GM18909 (cell line): ENCODE measurements at regions not wholly inside any gene's neighbourhood (a gene's known extent, or its start where the extent isn't known, plus 50 kb on each side); places are given as distances from the start of the nearest gene placed in this dataset.

Source experiments
- ATAC-seq: cut with Tn5 transposase; IDR thresholded peaks from one replicate; pipeline ENCODE4 v1.9.1; 2021; ENCODE audit warnings: mild to moderate bottlenecking; ENCODE audit not compliant: unreplicated experiment, poor library complexity

DNA sequence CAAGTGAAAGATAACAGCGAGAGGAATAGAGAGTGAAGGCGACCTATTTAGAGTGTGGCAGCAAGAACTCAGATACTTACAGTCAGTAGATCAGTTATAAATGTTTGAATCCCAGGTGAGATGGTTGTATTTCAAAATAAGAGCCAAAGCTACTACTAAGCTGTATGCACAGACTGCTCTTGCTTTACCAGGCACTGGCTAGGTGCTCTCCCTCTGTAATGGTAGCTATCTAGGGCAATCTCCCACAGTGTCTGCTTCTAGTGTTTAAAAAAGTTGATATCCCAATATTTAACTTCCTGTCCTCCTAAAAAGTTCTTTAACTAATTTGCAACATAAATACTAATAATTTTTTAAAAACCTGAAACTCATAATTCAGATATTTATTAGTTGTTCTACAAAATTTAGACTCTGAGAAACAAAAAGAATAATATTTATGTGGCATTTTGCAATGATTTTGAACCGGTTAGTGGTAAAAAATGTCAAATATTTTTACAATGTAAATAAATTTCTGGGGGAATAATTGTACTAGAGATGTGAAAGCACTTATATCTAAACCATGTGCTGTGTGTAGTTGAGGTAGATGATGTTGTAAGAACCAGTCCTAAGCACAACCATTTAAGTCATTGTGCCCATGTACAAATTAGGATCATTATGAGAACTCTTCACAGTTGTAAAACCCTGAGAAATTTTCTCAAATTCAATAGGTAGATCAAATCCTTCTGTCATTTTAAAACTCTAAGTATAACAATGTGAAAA, 349.3 kb upstream of the SEMA3D start:
- ATAC-seq, result no peak

DNA sequence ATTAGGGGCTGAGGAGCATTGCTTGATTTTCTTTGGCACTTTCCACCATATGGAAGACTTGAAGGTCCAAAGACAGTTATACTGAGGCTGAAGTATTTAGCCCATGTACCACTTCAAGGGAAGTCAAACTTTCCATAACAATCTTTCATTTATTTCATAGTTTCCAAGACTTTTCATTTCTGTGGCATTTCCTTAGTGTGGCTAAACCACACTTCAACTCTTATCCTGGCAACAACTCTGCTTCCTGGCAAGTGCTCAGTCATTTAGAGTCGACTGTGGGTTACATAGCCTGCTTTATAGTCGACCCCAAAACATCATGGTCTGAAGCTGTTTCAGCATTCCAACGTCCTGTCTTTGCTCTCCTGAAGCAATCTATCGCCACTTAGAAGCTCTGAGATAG, 343.0 kb upstream of the SEMA3D start:
- ATAC-seq, result no peak

DNA sequence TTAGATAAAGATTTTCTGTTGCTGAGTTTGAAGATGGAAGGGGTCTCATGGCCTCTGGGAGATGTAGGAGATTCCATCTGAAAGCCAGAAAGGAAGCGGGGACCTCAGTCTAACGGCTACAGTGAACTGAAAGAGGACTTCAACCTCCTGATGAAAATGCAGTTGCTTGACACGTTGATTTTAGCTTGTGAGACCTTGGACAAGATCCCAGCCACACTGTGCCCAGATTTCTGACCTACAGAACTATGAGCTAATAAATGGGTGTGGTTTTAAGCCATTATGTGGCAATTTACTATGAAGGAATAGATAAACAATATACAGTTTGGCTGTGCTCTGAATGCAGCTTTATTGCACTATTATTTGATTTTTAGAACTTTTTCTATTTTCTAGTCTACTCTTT, 342.3 kb upstream of the SEMA3D start:
- ATAC-seq, result no peak

DNA sequence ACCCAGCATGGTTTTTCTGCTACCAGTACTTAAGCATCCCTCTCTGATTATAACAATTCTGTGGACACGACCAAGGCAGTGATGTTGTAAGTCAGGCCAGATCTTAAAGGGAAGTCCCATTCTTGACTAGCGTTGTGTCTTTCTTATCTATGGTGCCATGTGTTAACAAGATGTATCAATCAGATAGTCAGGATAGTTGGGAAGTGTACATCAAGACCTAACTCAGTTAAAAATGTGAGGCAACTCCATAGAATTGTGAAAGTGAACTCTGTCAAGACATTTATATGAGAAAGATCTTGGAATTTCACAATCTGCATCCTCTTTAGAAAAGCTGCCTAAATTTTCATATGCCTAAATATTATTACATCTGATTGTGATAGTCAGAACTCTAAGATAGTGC, 341.7 kb upstream of the SEMA3D start:
- ATAC-seq, result no peak

DNA sequence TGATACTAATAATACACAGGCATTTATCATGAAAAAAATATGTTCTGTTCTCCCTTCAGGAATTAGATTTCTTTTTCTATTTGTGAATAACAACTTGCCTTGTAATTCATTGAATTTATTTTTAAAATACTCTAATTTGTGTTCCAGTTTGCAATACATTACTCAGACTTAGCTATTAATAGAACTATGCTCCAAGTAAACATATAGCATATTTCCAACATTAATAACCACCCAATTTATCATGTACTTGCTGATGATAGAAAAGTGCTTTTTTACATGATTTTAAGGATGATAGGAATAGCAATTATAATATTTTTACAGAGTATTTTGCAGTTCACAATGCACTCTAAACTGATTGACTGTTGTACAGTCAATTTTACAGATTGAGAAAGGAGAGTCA, 338.8 kb upstream of the SEMA3D start:
- no peak for ATAC-seq

DNA sequence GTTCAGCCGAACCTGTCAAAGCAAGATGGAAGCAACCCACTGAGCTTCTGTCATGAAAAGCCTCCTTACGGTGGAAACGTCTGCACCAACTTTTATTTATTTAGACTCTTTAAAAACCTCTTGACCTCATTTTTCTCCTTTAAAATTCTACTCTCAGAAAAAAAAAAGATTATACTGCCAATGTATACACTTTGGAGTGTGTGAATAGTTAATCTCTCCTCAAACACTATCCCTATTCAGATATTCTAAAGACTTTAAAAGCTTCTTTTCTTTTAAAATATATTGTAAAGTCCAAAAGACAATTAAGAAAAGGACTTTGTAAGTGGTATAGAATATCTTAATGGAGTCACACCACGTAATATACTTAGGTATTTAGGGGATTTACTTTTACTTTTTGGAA, 335.2 kb upstream of the SEMA3D start:
- ATAC-seq, result no peak

DNA sequence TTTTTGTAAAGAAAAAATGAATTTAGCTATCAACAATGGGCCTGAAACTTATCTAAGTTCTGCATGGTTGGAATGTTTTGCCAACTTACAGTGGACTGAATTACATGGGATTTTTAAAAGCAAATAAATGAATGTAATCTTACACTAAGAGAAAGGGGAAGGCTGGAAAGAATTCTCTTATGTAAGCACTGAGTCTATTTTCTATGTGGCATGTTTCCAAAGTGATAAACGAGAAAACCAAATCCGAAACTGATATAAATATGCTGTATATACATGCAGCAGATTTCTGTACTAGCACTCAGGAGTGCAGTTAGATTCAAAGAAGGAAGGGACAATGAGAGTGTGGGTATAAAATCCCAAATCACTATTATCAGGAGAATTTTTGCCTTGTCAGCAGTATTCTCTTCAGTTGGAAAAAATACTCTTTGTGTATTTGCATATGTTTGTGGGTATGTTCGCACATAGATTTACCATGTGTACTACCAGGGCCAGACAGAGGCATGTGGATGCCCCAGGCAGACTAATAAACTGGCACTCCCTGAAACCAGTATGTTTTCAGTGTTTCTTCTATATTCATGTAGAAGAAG, 334.3 kb upstream of the SEMA3D start:
- no peak for ATAC-seq

DNA sequence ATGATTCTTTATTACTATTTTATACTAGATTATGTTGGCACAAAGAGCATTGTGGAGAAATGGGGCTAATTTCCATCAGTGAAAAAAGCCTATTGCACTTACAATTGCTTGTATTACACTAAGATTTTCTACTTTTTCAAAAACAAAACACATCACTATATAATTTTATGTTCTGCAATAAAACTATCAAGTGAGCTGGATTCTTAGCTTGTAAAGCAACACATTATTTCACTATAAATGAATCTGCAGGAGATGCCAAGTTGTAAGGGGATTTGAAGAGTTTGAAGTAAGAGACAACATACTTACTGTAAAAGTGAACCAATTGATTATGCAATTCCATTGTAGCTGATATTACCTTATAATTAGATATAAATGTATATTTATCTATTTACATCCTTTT, 333.3 kb upstream of the SEMA3D start:
- ATAC-seq, result no peak

DNA sequence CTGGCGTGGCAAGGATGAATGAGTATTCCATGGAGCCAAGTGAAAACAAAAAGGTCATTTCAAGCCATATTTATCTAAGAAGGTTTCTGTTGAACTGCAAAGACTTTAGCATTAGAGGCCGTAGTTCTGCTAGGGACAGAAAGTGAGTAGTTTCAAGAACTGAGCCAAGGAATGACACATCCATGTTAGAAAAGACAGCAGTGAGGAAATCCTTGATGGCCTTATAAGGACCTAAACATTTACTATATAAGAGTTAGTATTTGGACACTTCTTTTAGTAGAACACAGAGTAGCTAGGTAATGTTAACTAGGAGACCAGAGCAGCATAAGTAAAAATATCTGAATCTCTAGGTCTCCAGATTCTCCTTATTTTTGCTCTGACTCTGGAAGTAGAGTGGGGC, 329.8 kb upstream of the SEMA3D start:
- ATAC-seq, result no peak

DNA sequence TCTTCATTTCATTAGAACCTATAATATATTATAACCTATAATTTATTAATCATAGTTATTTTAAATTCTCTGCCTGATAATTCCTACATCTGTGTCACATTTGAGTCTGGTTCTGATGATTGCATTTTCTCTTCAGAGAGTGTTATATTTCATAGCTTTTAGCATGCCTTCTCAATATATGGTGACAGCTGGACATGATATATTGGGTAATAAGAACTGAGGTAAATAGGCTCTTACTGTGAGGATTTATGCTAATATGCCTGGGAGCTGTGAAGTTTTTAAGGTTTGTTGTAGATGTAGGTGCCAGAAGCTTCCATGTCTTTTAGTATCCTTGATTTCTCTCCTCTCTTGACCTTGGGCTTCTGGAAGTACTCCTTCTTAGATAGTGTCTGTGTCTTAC, 325.9 kb upstream of the SEMA3D start:
- no peak for ATAC-seq

DNA sequence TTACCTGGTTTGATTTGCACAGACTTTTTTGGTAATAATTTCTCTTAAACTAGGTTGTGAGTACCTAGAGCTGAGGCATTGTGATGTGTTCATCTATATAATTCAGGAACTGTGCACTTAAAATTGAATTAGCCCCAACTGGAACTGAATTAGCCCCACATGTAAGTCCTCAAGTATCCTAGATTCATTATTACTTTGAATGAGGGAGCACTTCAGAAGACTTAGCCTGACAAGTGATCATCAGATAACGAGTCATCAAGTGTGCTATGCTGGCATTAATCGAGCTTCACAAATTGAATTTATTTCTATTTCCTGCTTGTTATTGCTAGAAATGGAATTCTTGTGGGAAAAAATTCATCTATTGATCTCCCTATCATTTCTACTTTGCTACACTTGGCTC, 323.4 kb upstream of the SEMA3D start:
- ATAC-seq, result no peak

DNA sequence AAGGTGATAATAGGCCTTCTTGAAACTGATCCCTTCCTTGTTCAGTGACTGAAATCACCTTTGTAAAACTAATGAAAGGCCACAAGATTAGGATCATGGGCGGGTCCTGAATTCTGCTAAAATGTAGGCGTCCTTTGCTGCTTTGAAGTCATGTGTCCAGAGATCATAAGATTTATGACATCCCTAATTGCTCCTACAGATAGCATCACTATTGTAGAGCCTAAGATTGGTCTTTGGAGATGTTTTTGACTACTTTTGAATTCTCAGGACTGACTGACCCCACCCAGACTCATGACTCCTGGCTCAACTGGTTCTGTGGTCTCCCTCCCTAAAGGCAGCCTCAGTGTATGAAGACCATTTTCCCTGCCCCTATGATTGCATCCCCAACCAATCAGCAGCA, 322.6 kb upstream of the SEMA3D start:
- no peak for ATAC-seq

DNA sequence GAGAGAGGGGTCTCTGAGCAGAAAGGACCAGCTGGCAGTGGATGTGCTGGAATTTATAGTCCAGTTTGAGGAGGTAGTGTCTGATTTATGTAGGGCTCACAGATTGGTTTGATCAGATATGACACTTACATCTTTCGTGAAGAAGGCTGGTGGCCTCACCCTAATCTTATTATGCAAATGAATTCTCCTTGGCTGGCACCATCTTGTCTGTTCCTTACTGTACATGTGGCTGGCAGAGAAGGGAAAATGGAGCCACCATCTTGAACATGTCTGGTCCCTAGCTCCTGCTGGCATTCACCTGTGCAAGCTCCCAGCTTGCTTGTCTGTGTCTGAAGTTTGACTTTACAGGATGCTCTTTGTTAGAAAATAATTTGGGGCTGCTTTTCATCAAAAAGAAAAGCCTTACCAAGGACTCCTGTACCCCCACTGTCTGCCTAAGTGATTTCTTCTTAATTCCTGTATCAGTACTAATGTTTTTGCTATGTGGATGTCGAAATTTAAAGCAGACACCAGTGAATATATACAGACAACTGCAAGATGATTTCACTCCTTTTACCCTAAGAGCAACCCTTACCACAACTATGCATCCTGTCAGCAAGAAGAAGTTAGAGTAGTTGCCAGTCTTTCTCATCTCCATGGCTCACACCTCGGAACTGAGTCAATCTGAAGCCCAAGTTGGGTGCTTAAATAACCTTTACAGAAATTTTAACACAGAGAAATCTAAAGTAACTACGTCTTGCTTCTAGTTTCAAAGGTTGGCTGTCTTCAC, 322.0 kb upstream of the SEMA3D start:
- no peak for ATAC-seq

DNA sequence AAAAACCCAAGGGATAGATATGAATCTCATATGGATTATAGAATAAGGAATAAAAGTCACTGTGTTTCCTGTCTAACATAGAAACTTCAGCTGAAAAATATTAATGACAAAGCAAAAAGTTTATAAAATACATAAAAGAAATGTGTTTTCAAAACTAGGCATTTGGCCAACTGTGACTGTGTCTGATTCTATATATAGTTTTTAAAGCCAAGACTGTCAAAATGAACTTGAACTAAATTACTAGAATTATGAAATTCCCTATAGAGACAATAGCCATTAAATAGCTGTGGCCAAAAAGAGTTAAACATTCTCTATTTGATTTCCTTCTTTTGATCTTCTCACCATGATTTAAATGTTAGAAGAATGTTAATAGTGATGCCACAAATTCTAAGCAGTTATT, 311.2 kb upstream of the SEMA3D start:
- no peak for ATAC-seq

DNA sequence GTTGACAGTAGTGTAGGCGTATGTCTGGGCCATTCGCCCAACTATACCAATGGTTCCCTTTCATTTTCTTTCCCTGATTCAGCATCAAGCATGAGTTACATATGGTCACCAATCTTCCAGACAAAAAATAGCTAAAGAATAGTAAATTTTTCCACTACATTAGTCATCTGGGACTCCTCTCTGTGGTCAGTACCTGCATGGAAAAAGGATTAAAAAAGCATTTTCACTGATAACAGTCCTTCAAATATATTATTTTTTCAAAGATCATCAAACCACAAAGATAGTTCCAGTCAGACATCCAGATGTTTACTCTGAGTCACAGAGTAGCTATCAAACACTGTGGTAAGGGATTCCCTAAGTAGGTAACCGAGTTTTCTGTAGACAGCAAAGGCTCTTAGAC, 302.6 kb upstream of the SEMA3D start:
- ATAC-seq, result no peak

DNA sequence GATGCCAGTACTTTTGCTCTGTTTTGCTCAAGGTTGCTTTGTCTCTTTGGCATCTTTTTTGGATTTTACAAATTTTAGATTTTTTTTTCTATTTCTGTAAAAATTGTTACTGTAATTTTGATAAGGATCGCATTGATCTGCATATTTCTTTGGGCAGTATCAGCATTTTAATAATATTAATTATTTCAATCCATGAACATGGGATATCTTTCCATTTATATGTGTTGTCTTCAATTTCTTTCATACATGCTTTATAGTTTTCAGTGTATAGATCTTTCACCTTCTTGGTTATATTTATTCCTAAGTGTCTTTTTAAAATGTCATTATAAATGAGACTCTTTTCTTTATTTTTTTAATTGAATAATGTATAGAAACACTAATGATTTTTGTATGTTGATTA, 301.6 kb upstream of the SEMA3D start:
- no peak for ATAC-seq

DNA sequence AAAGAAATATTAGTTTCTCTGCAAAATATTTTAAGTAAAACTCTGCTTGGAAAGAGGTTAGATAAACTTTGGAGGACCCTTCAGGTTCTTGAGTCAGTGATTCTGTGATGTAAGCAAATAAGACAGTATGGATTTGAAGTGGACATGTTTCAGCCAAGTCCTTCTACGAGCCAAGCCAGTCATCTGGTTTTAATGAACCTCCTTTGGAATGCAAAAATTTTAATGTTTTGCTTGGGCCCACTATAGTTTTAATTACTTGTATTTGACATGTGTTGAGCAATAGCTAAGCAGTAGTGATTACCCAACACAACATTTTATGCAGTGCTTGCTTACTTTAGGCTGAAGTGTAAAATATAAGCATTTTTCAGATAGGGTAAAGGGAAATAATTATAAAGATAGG, 296.3 kb upstream of the SEMA3D start:
- no peak for ATAC-seq

DNA sequence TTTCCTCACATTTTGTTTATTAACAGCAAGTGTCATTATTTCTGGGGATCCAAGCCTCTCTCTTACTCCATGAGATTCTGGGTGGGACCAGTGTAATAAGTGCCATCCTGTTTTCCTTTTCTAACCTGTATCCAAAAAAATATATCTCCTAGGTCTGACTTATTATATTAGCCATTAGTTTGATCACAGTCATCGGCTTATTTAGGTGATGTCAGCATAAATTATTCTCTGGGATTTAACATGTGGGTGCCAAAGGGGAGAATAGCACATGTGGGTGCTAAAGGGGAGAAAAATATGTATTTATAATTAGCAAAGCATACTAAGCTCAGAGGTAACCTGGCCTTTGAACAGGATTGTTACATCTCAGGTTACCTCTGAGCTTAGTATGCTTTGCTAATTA, 293.8 kb upstream of the SEMA3D start:
- no peak for ATAC-seq

DNA sequence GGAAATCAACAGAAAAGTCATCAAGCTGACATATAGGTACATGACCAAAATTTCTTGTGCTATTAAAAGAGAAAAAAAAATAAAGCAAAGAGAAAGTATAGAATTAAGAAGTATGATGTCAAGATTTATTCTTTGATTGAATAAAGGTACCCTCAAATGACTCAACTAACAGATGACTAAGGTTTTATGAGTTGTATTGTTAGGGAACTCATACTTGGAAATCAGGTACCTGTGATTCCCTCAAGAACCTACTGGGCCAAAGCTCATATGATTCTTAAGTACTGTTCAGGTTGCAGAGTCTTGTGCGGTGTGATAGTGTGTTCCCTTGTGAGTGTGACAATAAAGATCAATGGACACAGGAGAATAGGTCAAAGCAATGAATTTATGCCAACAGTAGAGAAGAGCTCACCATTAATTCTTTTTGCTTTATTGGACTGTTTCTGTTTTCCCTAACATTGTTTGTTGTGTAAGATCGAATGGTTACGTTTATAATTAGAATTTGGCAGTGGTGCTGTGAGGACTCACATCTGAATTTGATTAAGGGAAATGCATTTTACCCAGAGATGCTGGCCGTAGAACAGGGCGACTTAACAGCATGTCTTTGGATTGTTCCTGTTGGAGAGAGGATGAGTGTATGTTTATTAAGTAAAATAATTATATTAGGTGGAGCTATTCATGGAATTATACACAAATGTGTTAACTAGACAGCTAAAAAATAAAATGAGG, 293.2 kb upstream of the SEMA3D start:
- no peak for ATAC-seq

DNA sequence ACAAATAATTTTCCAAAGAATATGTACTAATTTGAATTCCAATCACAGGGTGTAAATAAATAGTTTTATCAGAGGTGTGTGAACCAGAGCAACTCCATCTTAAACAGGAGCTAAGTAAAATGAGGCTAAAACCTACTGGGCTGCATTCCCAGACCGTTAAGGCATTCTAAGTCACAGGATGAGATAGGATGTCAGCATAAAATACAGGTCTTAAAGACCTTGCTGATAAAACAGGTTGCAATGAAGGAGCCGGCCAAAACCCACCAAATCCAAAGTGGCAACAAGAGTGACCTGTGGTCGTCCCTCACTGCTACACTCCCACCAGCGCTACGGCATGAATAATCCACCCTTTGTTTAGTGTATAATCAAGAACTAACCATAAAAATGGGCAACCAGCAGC, 291.7 kb upstream of the SEMA3D start:
- no peak for ATAC-seq

DNA sequence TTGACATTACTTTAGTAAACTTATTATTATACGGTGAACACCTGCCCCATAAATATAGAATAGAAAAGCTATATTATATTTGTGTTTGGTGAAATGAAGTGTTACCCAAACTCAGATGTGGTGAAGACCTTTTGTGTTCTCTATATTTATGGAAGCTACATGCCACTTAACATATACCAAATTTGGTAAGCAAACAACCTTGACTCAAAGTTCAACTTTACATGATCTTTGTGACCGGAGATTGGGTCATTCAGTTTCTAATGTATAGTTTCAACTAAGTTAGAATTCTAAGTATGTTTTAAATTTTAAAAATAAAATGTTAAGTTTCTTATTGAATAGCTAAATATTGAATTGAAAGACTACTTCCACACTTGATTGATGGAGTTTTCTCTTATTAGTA, 288.6 kb upstream of the SEMA3D start:
- ATAC-seq, result no peak
